ENCODE measurements at regions not wholly inside any gene's neighbourhood (a gene's known extent, or its start where the extent isn't known, plus 50 kb on each side); places are given as distances from the start of the nearest gene placed in this dataset.

- no peak overlapping the region for H3K4me3 ChIP-seq (ENCODE audit: low read length)
- no peak for TF ChIP-seq CTCF (conservative IDR thresholded peaks at IDR 0.05; ENCODE audit: low read depth, low read length)
- no peak for DNase-seq (ENCODE audit: low read depth)
These were observed 254.5 kb upstream of the RORA start for GRCh38 chr15:61483599-61483998.

GRCh38 chr15:61481886-61482285, 252.8 kb upstream of the RORA start:
- no peak for TF ChIP-seq CTCF (conservative IDR thresholded peaks at IDR 0.05; ENCODE audit: low read depth, low read length)
- H3K4me3 ChIP-seq (ENCODE audit: low read length), result no peak overlapping the region
- DNase-seq (ENCODE audit: low read depth), result no peak

- TF ChIP-seq CTCF (conservative IDR thresholded peaks at IDR 0.05; ENCODE audit: low read depth, low read length), result no peak
- no peak overlapping the region for H3K4me3 ChIP-seq (ENCODE audit: low read length)
- DNase-seq (ENCODE audit: low read depth), result no peak
These were observed 251.8 kb upstream of the RORA start for GRCh38 chr15:61480863-61481262.

GRCh38 chr15:61480295-61480694, 251.2 kb upstream of the RORA start:
- no peak for DNase-seq (ENCODE audit: low read depth)
- no peak overlapping the region for H3K4me3 ChIP-seq (ENCODE audit: low read length)
- TF ChIP-seq CTCF (conservative IDR thresholded peaks at IDR 0.05; ENCODE audit: low read depth, low read length), result no peak

- H3K4me3 ChIP-seq (ENCODE audit: low read length), result no peak overlapping the region
- DNase-seq (ENCODE audit: low read depth), result peak; percentile 18
- TF ChIP-seq CTCF (conservative IDR thresholded peaks at IDR 0.05; ENCODE audit: low read depth, low read length), result no peak
These were observed 250.5 kb upstream of the RORA start for GRCh38 chr15:61479613-61480012.

GRCh38 chr15:61476741-61477140, 247.6 kb upstream of the RORA start:
- no peak for DNase-seq (ENCODE audit: low read depth)
- no peak for TF ChIP-seq CTCF (conservative IDR thresholded peaks at IDR 0.05; ENCODE audit: low read depth, low read length)
- no peak overlapping the region for H3K4me3 ChIP-seq (ENCODE audit: low read length)

- no peak for TF ChIP-seq CTCF (conservative IDR thresholded peaks at IDR 0.05; ENCODE audit: low read depth, low read length)
- no peak for DNase-seq (ENCODE audit: low read depth)
- no peak overlapping the region for H3K4me3 ChIP-seq (ENCODE audit: low read length)
These were observed 245.7 kb upstream of the RORA start for GRCh38 chr15:61474796-61475195.
